B cell (primary cell): ENCODE measurements at regions not wholly inside any gene's neighbourhood (a gene's known extent, or its start where the extent isn't known, plus 50 kb on each side); places are given as distances from the start of the nearest gene placed in this dataset.

Source experiments
- ATAC-seq: fragments of 200-7000 bp; cut with Tn5 transposase; one replicate; pipeline ENCODE4 v1.10.0; 2021; ENCODE audit warnings: low read depth, mild to moderate bottlenecking, moderate number of reproducible peaks, moderate library complexity
- CTCF ChIA-PET: fragments of 350-600 bp; sonication (Branson Sonifier 250); formaldehyde crosslinking; loops from one replicate; lab custom pipeline; 2021; ENCODE audit warnings: antibody characterized with exemption, inconsistent platforms; lab: Charles Lee
- POLR2A ChIA-PET: fragments of 350-600 bp; sonication (Branson Sonifier 250); formaldehyde crosslinking; loops from one replicate; lab custom pipeline; 2021; ENCODE audit warnings: antibody characterized with exemption; lab: Charles Lee
- DNase-seq: peaks from one replicate; pipeline ENCODE4 v3.0.0; 2013
- H2AFZ ChIP-seq: 2 replicates; pipeline ENCODE4 v1.6.1; 2012; ENCODE audit warnings: mild to moderate bottlenecking, low read depth, low read length; ENCODE audit not compliant: insufficient read depth, poor library complexity, severe bottlenecking
- H3K27ac ChIP-seq, 2 donors: 1 replicate in 1 of 2; 2 replicates in 1 of 2; pipeline ENCODE4 v1.5.1; 2012 to 2013; ENCODE audit warnings: low read length in 2 of 2, mild to moderate bottlenecking in 2 of 2, moderate library complexity in 1 of 2
- H3K27me3 ChIP-seq, 4 experiments: fragments of 200-600 bp in 1 of 4; sonication (generic) in 1 of 4; replicated peaks in 1 of 4; 1 replicate in 2 of 4; 2 replicates in 2 of 4; pipeline versions ENCODE4 v1.6.1 to v1.7.0; 2013 to 2016; ENCODE audit warnings: low read length in 3 of 4, mild to moderate bottlenecking in 2 of 4, mixed read lengths in 1 of 4, moderate library complexity in 1 of 4; ENCODE audit not compliant: insufficient read depth in 4 of 4, control insufficient read depth in 3 of 4; ENCODE audit errors: control extremely low read depth in 1 of 4
- H3K36me3 ChIP-seq, 2 experiments: replicated peaks in 1 of 2; 1 replicate in 1 of 2; 2 replicates in 1 of 2; pipeline versions ENCODE4 v1.6.1 to v1.7.1; 2013; ENCODE audit warnings: low read length in 1 of 2; ENCODE audit not compliant: insufficient read depth in 2 of 2, control insufficient read depth in 1 of 2; ENCODE audit errors: control extremely low read depth in 1 of 2, extremely low read depth in 1 of 2
- H3K4me1 ChIP-seq, 2 donors: fragments of 200-600 bp in 1 of 2; sonication (generic) in 1 of 2; 1 replicate in 1 of 2; 2 replicates in 1 of 2; pipeline versions ENCODE4 v1.5.1 to v1.6.1; 2013 to 2017; ENCODE audit warnings: low read length in 2 of 2; ENCODE audit not compliant: control insufficient read depth in 2 of 2, insufficient read depth in 2 of 2
- H3K4me2 ChIP-seq: replicated peaks from 2 replicates; pipeline ENCODE3; 2012; ENCODE audit warnings: mild to moderate bottlenecking, low read depth, low read length; ENCODE audit not compliant: poor library complexity, severe bottlenecking
- H3K4me3 ChIP-seq, 5 experiments: fragments of 200-600 bp in 1 of 5; sonication (generic) in 1 of 5; 1 replicate in 3 of 5; 2 replicates in 2 of 5; pipeline versions ENCODE4 v1.5.1 to v1.7.0; 2011 to 2016; ENCODE audit warnings: low read length in 4 of 5, mild to moderate bottlenecking in 4 of 5, low read depth in 2 of 5, control low read depth in 1 of 5, moderate library complexity in 1 of 5; ENCODE audit not compliant: insufficient read depth in 1 of 5; ENCODE audit errors: control extremely low read depth in 1 of 5, extremely low read depth in 1 of 5
- H3K79me2 ChIP-seq: fragments of 200-600 bp; sonication (generic); one replicate; pipeline ENCODE4 v1.6.0; 2016; ENCODE audit warnings: low read length; ENCODE audit not compliant: control insufficient read depth, insufficient read depth
- H3K9ac ChIP-seq: fragments of 200-600 bp; sonication (generic); 2 replicates; pipeline ENCODE4 v1.6.1; 2017; ENCODE audit warnings: mild to moderate bottlenecking, low read length, moderate library complexity
- H3K9me3 ChIP-seq, 3 donors: one replicate each; pipeline versions ENCODE4 v1.6.1 to v1.7.1; 2013; ENCODE audit warnings: low read length in 2 of 3; ENCODE audit not compliant: control insufficient read depth in 2 of 3, insufficient read depth in 1 of 3; ENCODE audit errors: control extremely low read depth in 1 of 3
- H4K20me1 ChIP-seq: 2 replicates; pipeline ENCODE4 v1.6.0; 2012; ENCODE audit warnings: mild to moderate bottlenecking, low read length; ENCODE audit not compliant: insufficient read depth, control insufficient read depth, poor library complexity, severe bottlenecking
- H3K27ac Mint-ChIP-seq: one replicate; pipeline ENCODE4 v1.8.0; 2021; ENCODE audit warnings: mixed read lengths
- H3K27me3 Mint-ChIP-seq: one replicate; pipeline ENCODE4 v1.8.0; 2021; ENCODE audit warnings: mixed read lengths
- H3K4me1 Mint-ChIP-seq: one replicate; pipeline ENCODE4 v1.8.0; 2021; ENCODE audit warnings: mixed read lengths
- H3K4me3 Mint-ChIP-seq: one replicate; pipeline ENCODE4 v1.8.0; 2021; ENCODE audit warnings: mixed read lengths
- H3K9me3 Mint-ChIP-seq: one replicate; pipeline ENCODE4 v1.8.0; 2022; ENCODE audit warnings: mixed read lengths; ENCODE audit not compliant: insufficient read depth
- EZH2 ChIP-seq: IDR thresholded peaks from 2 replicates; pipeline ENCODE4 v1.6.1; 2012; ENCODE audit warnings: borderline replicate concordance, low read depth, mild to moderate bottlenecking, moderate library complexity, low read length; ENCODE audit not compliant: insufficient read depth, poor library complexity, severe bottlenecking
- WGBS: methylation state at CpG from one replicate; pipeline ENCODE4 v1.1.5; 2013; ENCODE audit warnings: missing lambda C conversion rate; ENCODE audit not compliant: insufficient coverage; 5-methylcytosine and 5-hydroxymethylcytosine counted together
- intact Hi-C: fragments of 100-400 bp; cut with micrococcal nuclease; formaldehyde crosslinking; loops from one replicate; pipeline ENCODE4 v1.10.0; 2022
- TF ChIP-seq, protein P1 (sequence below): fragments of 200-600 bp; IDR thresholded peaks from one replicate; pipeline ENCODE4 v1.8.0; 2022; ENCODE audit warnings: antibody characterized with exemption, mild to moderate bottlenecking

DNA sequence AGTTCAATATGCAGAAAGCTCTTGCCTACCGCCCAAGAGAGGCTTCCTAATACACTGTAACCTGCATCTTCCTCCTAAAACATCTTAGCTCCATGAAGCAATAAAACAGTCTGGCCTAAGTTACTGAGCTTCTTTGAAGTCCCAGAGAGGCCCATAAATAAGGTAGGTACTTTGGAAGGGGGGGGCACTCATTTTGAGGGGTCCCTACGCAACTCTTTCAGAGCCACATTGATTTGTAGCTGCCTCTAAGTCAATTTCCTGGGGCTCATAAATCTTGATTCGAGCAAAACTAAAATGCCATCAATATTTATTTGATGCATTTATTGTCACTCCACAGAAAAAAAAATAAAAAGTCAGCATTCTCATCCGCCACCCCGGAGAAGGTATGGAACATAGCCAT lies 60.4 kb upstream of the SIX2 start:
- H3K27me3 Mint-ChIP-seq: peaks cover 63% of the 10 kb centered on the region
- no peak for DNase-seq
- no peak for TF ChIP-seq EZH2
- TF ChIP-seq, protein P1, sequence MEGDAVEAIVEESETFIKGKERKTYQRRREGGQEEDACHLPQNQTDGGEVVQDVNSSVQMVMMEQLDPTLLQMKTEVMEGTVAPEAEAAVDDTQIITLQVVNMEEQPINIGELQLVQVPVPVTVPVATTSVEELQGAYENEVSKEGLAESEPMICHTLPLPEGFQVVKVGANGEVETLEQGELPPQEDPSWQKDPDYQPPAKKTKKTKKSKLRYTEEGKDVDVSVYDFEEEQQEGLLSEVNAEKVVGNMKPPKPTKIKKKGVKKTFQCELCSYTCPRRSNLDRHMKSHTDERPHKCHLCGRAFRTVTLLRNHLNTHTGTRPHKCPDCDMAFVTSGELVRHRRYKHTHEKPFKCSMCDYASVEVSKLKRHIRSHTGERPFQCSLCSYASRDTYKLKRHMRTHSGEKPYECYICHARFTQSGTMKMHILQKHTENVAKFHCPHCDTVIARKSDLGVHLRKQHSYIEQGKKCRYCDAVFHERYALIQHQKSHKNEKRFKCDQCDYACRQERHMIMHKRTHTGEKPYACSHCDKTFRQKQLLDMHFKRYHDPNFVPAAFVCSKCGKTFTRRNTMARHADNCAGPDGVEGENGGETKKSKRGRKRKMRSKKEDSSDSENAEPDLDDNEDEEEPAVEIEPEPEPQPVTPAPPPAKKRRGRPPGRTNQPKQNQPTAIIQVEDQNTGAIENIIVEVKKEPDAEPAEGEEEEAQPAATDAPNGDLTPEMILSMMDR: no peak
- Histone ChIP-seq H3K9me3 (peaks cover 0 to under 1% (median 0%) of the 10 kb centered on the region in 3 donors), H3K79me2 (no peaks in the 10 kb centered on the region), H3K4me2 (no peak overlapping the region), H3K4me1 (no peaks in the 10 kb centered on the region), H3K9ac (no peak overlapping the region), H3K4me3 (no peak overlapping the region), H2AFZ (no peak overlapping the region), H4K20me1 (no peaks in the 10 kb centered on the region), H3K27me3 (peaks cover 0 to 6% (median 1%) of the 10 kb centered on the region in 4 experiments), H3K36me3 (no peaks in the 10 kb centered on the region), H3K27ac (no peak overlapping the region)
- H3K4me1 Mint-ChIP-seq: no peaks in the 10 kb centered on the region
- no peak for ATAC-seq
- WGBS: 94% methylated on average over 3 of the region's 5 CpGs
- CTCF ChIA-PET: no interaction called here
- no peak overlapping the region for H3K27ac Mint-ChIP-seq
- intact Hi-C loops: no loop called here
- no peak overlapping the region for H3K4me3 Mint-ChIP-seq
- POLR2A ChIA-PET: no interaction called here
- no peaks in the 10 kb centered on the region for H3K9me3 Mint-ChIP-seq

DNA sequence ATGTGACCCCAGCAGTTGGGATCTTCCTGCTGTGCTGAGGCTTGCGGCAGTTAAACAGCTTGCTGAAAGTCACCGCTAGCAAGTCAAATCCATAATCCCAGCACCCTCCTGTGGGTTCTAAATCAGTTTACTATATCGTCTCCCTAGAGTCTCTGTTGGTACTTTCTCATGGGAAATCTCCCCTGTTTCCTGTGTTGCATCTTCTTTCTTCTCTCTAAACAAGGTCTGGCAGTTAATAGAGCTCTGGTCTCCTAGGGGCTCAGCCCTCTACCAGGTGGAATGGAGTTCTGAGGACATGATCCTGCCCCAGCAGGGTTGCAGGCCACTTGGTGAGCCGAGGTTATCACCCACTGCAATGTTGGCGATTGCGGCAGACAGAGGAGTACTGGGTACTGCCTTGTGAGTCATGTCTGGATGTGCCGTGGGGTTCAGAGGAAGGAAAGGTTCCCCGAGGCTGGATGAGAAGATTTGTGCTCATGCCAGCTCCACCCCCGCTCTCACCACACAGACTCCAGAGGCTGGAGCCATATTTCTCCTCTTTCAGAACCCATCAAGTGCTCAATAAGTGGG lies 59.4 kb upstream of the SIX2 start:
- Histone ChIP-seq H3K4me2 (no peak overlapping the region), H3K27me3 (peaks cover 0 to 3% (median 0%) of the 10 kb centered on the region in 4 experiments), H3K4me3 (no peak overlapping the region), H3K9me3 (no peaks in the 10 kb centered on the region), H2AFZ (no peak overlapping the region), H3K36me3 (no peaks in the 10 kb centered on the region), H3K27ac (no peak overlapping the region), H3K9ac (no peak overlapping the region), H3K4me1 (no peaks in the 10 kb centered on the region), H3K79me2 (no peaks in the 10 kb centered on the region), H4K20me1 (no peaks in the 10 kb centered on the region)
- Mint-ChIP-seq H3K27me3 (peaks cover 53% of the 10 kb centered on the region), H3K9me3 (no peaks in the 10 kb centered on the region), H3K27ac (no peak overlapping the region), H3K4me1 (no peaks in the 10 kb centered on the region), H3K4me3 (no peak overlapping the region)
- ATAC-seq (no peak), DNase-seq (no peak)
- WGBS: 82% methylated on average over 8 of the region's 9 CpGs
- CTCF ChIA-PET: no interaction called here
- POLR2A ChIA-PET: no interaction called here
- intact Hi-C loops: no loop called here
- TF ChIP-seq, protein P1: no peak
- no peak for TF ChIP-seq EZH2
